ENCODE measurements at regions not wholly inside any gene's neighbourhood (a gene's known extent, or its start where the extent isn't known, plus 50 kb on each side); places are given as distances from the start of the nearest gene placed in this dataset.

DNA sequence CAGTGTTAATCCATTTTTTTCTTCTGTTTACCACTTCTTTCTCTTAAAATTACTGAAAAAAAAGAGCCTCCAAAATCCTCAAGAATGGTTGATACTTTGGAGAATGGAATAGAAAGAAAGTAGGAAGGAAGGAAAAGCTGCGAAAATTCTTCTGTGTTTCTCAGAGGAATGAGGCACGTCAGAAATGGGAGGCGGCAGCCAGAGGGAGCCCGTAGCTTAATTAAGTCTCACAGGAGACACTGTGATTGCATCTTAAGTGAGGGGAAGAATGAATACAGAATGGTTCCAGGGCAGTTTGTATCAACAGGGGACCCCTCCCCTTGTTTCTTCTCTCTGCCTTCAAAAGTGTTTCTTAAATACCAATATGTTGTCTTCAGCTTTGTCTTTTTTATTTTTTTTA is 1099.5 kb downstream of the PLA2G4A start:
- CTCF ChIA-PET, result no interaction called here
- Mint-ChIP-seq H3K36me3 (ENCODE audit: low read depth) (no peaks in the 10 kb centered on the region), H3K4me3 (no peak overlapping the region), H3K9me3 (peaks cover 2% of the 10 kb centered on the region), H3K27me3 (no peaks in the 10 kb centered on the region), H3K4me1 (ENCODE audit: low read depth) (no peaks in the 10 kb centered on the region), H3K27ac (no peak overlapping the region)
- DNase-seq, result no peak
- intact Hi-C loops (cut with DNase I, micrococcal nuclease), result no loop called here
- Histone ChIP-seq H3K27ac (ENCODE audit: low read depth in 1 of 2, low read length in 2 of 2) (no peak overlapping the region), H3K4me1 (ENCODE audit: insufficient read depth, low read length) (no peaks in the 10 kb centered on the region), H3K4me3 (ENCODE audit: low read length) (no peak overlapping the region), H3K27me3 (ENCODE audit: control insufficient read depth in 1 of 2, insufficient read depth in 2 of 2, low read length in 2 of 2) (no peaks in the 10 kb centered on the region), H3K9me3 (ENCODE audit: control insufficient read depth in 1 of 2, insufficient read depth in 1 of 2, low read length in 2 of 2) (no peaks in the 10 kb centered on the region), H3K36me3 (ENCODE audit: insufficient read depth, low read length) (no peaks in the 10 kb centered on the region)
- no peak for ATAC-seq (ENCODE audit: poor library complexity)
- POLR2A ChIA-PET, result no interaction called here
- TF ChIP-seq, protein P1, sequence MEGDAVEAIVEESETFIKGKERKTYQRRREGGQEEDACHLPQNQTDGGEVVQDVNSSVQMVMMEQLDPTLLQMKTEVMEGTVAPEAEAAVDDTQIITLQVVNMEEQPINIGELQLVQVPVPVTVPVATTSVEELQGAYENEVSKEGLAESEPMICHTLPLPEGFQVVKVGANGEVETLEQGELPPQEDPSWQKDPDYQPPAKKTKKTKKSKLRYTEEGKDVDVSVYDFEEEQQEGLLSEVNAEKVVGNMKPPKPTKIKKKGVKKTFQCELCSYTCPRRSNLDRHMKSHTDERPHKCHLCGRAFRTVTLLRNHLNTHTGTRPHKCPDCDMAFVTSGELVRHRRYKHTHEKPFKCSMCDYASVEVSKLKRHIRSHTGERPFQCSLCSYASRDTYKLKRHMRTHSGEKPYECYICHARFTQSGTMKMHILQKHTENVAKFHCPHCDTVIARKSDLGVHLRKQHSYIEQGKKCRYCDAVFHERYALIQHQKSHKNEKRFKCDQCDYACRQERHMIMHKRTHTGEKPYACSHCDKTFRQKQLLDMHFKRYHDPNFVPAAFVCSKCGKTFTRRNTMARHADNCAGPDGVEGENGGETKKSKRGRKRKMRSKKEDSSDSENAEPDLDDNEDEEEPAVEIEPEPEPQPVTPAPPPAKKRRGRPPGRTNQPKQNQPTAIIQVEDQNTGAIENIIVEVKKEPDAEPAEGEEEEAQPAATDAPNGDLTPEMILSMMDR (IDR thresholded peaks at IDR 0.05), result no peak

DNA sequence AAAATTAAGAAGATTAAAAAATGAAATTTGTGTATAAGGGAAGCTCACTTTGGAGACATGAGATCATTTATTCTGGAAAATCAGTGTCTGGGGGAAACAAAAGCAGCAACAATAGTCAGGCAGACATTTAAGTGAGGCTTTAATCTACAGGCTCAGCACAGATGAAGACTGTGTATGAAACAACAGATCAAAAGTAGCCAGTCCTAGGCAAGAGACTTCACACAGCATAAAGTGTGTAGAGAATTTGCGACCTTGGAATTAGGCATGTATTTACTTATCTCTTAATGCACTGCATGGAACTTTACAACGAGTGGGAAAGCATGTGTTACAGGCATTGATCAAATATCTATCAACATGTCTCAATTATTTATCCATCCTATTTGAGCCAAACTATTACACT is 1099.9 kb downstream of the PLA2G4A start:
- no peaks in the 10 kb centered on the region for H3K36me3 ChIP-seq (ENCODE audit: insufficient read depth, low read length)
- H3K4me1 ChIP-seq (ENCODE audit: insufficient read depth, low read length), result no peaks in the 10 kb centered on the region
- Mint-ChIP-seq H3K27me3 (no peaks in the 10 kb centered on the region), H3K4me1 (ENCODE audit: low read depth) (no peaks in the 10 kb centered on the region), H3K9me3 (peaks cover 2% of the 10 kb centered on the region), H3K27ac (no peak overlapping the region), H3K36me3 (ENCODE audit: low read depth) (no peaks in the 10 kb centered on the region), H3K4me3 (no peak overlapping the region)
- POLR2A ChIA-PET, result no interaction called here
- TF ChIP-seq, protein P1 (IDR thresholded peaks at IDR 0.05), result no peak
- DNase-seq (no peak), ATAC-seq (ENCODE audit: poor library complexity) (no peak)
- intact Hi-C loops (cut with DNase I, micrococcal nuclease), result no loop called here
- H3K27me3 ChIP-seq (ENCODE audit: control insufficient read depth in 1 of 2, insufficient read depth in 2 of 2, low read length in 2 of 2), result no peaks in the 10 kb centered on the region
- H3K9me3 ChIP-seq (ENCODE audit: control insufficient read depth in 1 of 2, insufficient read depth in 1 of 2, low read length in 2 of 2), result no peaks in the 10 kb centered on the region
- CTCF ChIA-PET, result no interaction called here
- no peak overlapping the region for H3K27ac ChIP-seq (ENCODE audit: low read depth in 1 of 2, low read length in 2 of 2)
- no peak overlapping the region for H3K4me3 ChIP-seq (ENCODE audit: low read length)

DNA sequence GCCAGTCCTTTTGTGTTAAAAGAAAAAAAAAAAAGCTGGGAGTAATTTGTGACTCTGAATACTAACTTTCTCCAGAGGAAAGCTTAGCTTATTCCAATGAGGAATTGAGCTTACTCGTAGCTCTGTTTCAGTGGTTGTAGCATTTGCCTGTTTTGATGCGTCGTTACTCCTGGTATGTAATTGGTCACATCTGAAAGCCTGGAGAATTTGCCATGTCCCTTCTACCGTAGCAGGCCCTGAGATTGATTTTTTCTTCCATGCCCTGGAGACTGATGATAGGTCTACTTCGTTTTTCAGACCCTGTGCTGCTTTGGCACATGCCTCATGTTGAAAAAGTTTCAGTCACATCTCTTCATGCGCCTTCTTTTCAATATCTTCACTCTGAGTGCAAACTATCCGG is 1103.0 kb downstream of the PLA2G4A start:
- CTCF ChIA-PET, result no interaction called here
- no peaks in the 10 kb centered on the region for H3K4me1 ChIP-seq (ENCODE audit: insufficient read depth, low read length)
- no peaks in the 10 kb centered on the region for H3K36me3 ChIP-seq (ENCODE audit: insufficient read depth, low read length)
- ATAC-seq (ENCODE audit: poor library complexity), result no peak
- POLR2A ChIA-PET, result no interaction called here
- no peaks in the 10 kb centered on the region for H3K36me3 Mint-ChIP-seq (ENCODE audit: low read depth)
- no peaks in the 10 kb centered on the region for H3K4me1 Mint-ChIP-seq (ENCODE audit: low read depth)
- H3K27ac Mint-ChIP-seq, result no peak overlapping the region
- H3K4me3 Mint-ChIP-seq, result no peak overlapping the region
- intact Hi-C loops (cut with DNase I, micrococcal nuclease), result no loop called here
- TF ChIP-seq, protein P1 (IDR thresholded peaks at IDR 0.05), result no peak
- no peaks in the 10 kb centered on the region for H3K27me3 Mint-ChIP-seq
- peaks cover 6% of the 10 kb centered on the region for H3K9me3 Mint-ChIP-seq
- no peaks in the 10 kb centered on the region for H3K9me3 ChIP-seq (ENCODE audit: control insufficient read depth in 1 of 2, insufficient read depth in 1 of 2, low read length in 2 of 2)
- no peak overlapping the region for H3K4me3 ChIP-seq (ENCODE audit: low read length)
- no peaks in the 10 kb centered on the region for H3K27me3 ChIP-seq (ENCODE audit: control insufficient read depth in 1 of 2, insufficient read depth in 2 of 2, low read length in 2 of 2)
- DNase-seq, result no peak
- H3K27ac ChIP-seq (ENCODE audit: low read depth in 1 of 2, low read length in 2 of 2), result no peak overlapping the region
